ENCODE measurements at regions not wholly inside any gene's neighbourhood (a gene's known extent, or its start where the extent isn't known, plus 50 kb on each side); places are given as distances from the start of the nearest gene placed in this dataset.
"Not testable (repeated sequence)": the region's sequence is repeated elsewhere in the genome, so short reads cannot be mapped to it uniquely, and the experiment has no call there.

GRCh38 chr18:76605341-76605929 lies 110.4 kb upstream of the ZNF516 start:
- DNase-seq (ENCODE audit: low read depth), result no peak

GRCh38 chr18:76604935-76605240 lies 109.8 kb upstream of the ZNF516 start:
- DNase-seq (ENCODE audit: low read depth), result no peak

GRCh38 chr18:76604108-76604934 lies 109.3 kb upstream of the ZNF516 start:
- DNase-seq (ENCODE audit: low read depth), result no peak

- DNase-seq (ENCODE audit: low read depth), result no peak
These were observed 107.1 kb upstream of the ZNF516 start for GRCh38 chr18:76602191-76602590.

- not testable (repeated sequence) for DNase-seq (ENCODE audit: low read depth)
These were observed 105.0 kb upstream of the ZNF516 start for GRCh38 chr18:76600076-76600475.

GRCh38 chr18:76594966-76595365 lies 99.9 kb upstream of the ZNF516 start:
- no peak for DNase-seq (ENCODE audit: low read depth)

GRCh38 chr18:76593843-76594242 lies 98.8 kb upstream of the ZNF516 start:
- DNase-seq (ENCODE audit: low read depth), result no peak

GRCh38 chr18:76592981-76593381 lies 97.9 kb upstream of the ZNF516 start:
- DNase-seq (ENCODE audit: low read depth), result no peak

- DNase-seq (ENCODE audit: low read depth), result no peak
These were observed 97.1 kb upstream of the ZNF516 start for GRCh38 chr18:76592096-76592495.

GRCh38 chr18:76589866-76590265 lies 94.8 kb upstream of the ZNF516 start:
- DNase-seq (ENCODE audit: low read depth), result no peak

- DNase-seq (ENCODE audit: low read depth), result no peak
These were observed 94.3 kb upstream of the ZNF516 start for GRCh38 chr18:76589316-76589715.

- DNase-seq (ENCODE audit: low read depth), result no peak
These were observed 93.7 kb upstream of the ZNF516 start for GRCh38 chr18:76588601-76589226.

- DNase-seq (ENCODE audit: low read depth), result no peak
These were observed 92.8 kb upstream of the ZNF516 start for GRCh38 chr18:76587879-76588271.

- no peak for DNase-seq (ENCODE audit: low read depth)
These were observed 92.3 kb upstream of the ZNF516 start for GRCh38 chr18:76587147-76587878.

GRCh38 chr18:76584414-76585310 lies 89.6 kb upstream of the ZNF516 start:
- DNase-seq (ENCODE audit: low read depth), result no peak

GRCh38 chr18:76581261-76581660 lies 86.2 kb upstream of the ZNF516 start:
- no peak for DNase-seq (ENCODE audit: low read depth)

GRCh38 chr18:76580288-76580962 lies 85.4 kb upstream of the ZNF516 start:
- no peak for DNase-seq (ENCODE audit: low read depth)

- no peak for DNase-seq (ENCODE audit: low read depth)
These were observed 84.3 kb upstream of the ZNF516 start for GRCh38 chr18:76579301-76579695.

GRCh38 chr18:76578571-76579300 lies 83.7 kb upstream of the ZNF516 start:
- no peak for DNase-seq (ENCODE audit: low read depth)

- DNase-seq (ENCODE audit: low read depth), result peak; percentile 44
These were observed 78.4 kb upstream of the ZNF516 start for GRCh38 chr18:76573325-76574025.
